ENCODE measurements at regions not wholly inside any gene's neighbourhood (a gene's known extent, or its start where the extent isn't known, plus 50 kb on each side); places are given as distances from the start of the nearest gene placed in this dataset.

DNA sequence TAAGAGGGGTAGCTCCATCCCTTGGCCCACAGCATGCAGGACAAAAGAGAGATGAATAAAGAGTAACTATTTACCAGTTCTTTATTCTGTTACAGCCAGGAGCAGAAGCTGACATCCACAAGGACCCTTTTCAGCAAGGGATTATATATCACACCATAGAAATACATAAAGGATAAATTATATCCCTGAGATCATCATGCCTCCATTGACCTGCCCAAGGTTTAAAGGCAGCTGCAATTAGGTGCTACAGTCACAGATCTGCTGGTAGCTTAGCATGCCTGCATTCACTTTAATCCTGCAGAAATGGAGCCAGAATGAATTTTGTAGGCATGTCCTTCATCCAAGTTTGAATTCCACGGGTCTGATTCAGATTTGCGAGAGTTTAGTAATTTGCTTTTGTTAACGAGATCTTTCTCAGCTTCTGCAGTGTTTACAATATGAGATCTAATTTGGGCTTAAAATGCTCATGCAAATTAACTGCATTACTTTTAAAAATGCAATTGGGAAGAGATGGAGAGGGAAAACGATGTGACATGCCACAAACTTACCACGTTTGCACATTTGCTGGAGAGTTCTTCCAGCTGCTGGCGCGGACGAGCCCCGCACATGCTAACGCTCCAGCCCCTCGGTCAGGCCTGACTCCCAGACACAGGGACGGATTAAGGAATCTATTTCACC is 327.0 kb upstream of the NOCT start:
- TF ChIP-seq, protein P1, sequence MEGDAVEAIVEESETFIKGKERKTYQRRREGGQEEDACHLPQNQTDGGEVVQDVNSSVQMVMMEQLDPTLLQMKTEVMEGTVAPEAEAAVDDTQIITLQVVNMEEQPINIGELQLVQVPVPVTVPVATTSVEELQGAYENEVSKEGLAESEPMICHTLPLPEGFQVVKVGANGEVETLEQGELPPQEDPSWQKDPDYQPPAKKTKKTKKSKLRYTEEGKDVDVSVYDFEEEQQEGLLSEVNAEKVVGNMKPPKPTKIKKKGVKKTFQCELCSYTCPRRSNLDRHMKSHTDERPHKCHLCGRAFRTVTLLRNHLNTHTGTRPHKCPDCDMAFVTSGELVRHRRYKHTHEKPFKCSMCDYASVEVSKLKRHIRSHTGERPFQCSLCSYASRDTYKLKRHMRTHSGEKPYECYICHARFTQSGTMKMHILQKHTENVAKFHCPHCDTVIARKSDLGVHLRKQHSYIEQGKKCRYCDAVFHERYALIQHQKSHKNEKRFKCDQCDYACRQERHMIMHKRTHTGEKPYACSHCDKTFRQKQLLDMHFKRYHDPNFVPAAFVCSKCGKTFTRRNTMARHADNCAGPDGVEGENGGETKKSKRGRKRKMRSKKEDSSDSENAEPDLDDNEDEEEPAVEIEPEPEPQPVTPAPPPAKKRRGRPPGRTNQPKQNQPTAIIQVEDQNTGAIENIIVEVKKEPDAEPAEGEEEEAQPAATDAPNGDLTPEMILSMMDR (IDR thresholded peaks at IDR 0.05; ENCODE audit: extremely low read depth in 1 of 2, insufficient read depth in 1 of 2, low read depth in 1 of 2, low read length in 2 of 2) = no peak
- no peak for TF ChIP-seq POLR2A (IDR thresholded peaks at IDR 0.05; ENCODE audit: low read depth, low read length)
- no peak for TF ChIP-seq MAX (IDR thresholded peaks at IDR 0.05; ENCODE audit: insufficient read depth, insufficient read length)
- no peak for TF ChIP-seq FOS (IDR thresholded peaks at IDR 0.05; ENCODE audit: borderline replicate concordance, insufficient read depth, low read length)
